GM18508 (cell line): ENCODE measurements at regions not wholly inside any gene's neighbourhood (a gene's known extent, or its start where the extent isn't known, plus 50 kb on each side); places are given as distances from the start of the nearest gene placed in this dataset.

ENCODE experiments used
- ATAC-seq: cut with Tn5 transposase; IDR thresholded peaks from one replicate; pipeline ENCODE4 v1.9.1; 2021; ENCODE audit warnings: moderate number of reproducible peaks; ENCODE audit not compliant: insufficient read depth, unreplicated experiment

GRCh38 chr14:66092748-66093147 lies 393.4 kb upstream of the CCDC196 start:
- ATAC-seq, result no peak

- no peak for ATAC-seq
Observed at GRCh38 chr14:66094001-66094727, 392.0 kb upstream of the CCDC196 start.

- no peak for ATAC-seq
Observed at GRCh38 chr14:66099451-66099850, 386.7 kb upstream of the CCDC196 start.

GRCh38 chr14:66099931-66100330 lies 386.2 kb upstream of the CCDC196 start:
- ATAC-seq, result peak; percentile 74

GRCh38 chr14:66101662-66102061 lies 384.5 kb upstream of the CCDC196 start:
- no peak for ATAC-seq

- no peak for ATAC-seq
Observed at GRCh38 chr14:66104486-66104885, 381.7 kb upstream of the CCDC196 start.

GRCh38 chr14:66105815-66106214 lies 380.4 kb upstream of the CCDC196 start:
- no peak for ATAC-seq

GRCh38 chr14:66109426-66109825 lies 376.7 kb upstream of the CCDC196 start:
- no peak for ATAC-seq

- no peak for ATAC-seq
Observed at GRCh38 chr14:66111891-66112290, 374.3 kb upstream of the CCDC196 start.

GRCh38 chr14:66114071-66114470 lies 372.1 kb upstream of the CCDC196 start:
- ATAC-seq, result no peak

GRCh38 chr14:66115740-66116502 lies 370.2 kb upstream of the CCDC196 start:
- no peak for ATAC-seq

- ATAC-seq, result no peak
Observed at GRCh38 chr14:66116732-66117131, 369.4 kb upstream of the CCDC196 start.

GRCh38 chr14:66117600-66117999 lies 368.6 kb upstream of the CCDC196 start:
- no peak for ATAC-seq

- no peak for ATAC-seq
Observed at GRCh38 chr14:66119606-66120231, 366.5 kb upstream of the CCDC196 start.

GRCh38 chr14:66120402-66120801 lies 365.8 kb upstream of the CCDC196 start:
- no peak for ATAC-seq

- ATAC-seq, result no peak
Observed at GRCh38 chr14:66121859-66122258, 364.3 kb upstream of the CCDC196 start.

- ATAC-seq, result no peak
Observed at GRCh38 chr14:66129224-66129623, 356.9 kb upstream of the CCDC196 start.

- no peak for ATAC-seq
Observed at GRCh38 chr14:66131111-66131510, 355.1 kb upstream of the CCDC196 start.

- ATAC-seq, result no peak
Observed at GRCh38 chr14:66133666-66134065, 352.5 kb upstream of the CCDC196 start.

- no peak for ATAC-seq
Observed at GRCh38 chr14:66135831-66136230, 350.3 kb upstream of the CCDC196 start.

GRCh38 chr14:66137081-66137480 lies 349.1 kb upstream of the CCDC196 start:
- no peak for ATAC-seq
